Activated effector memory CD4-positive, alpha-beta T cell treated with anti-CD3 and anti-CD28 coated beads, Interleukin-2, amount 50 U/mL, for 16 hours (primary cell): ENCODE measurements at regions not wholly inside any gene's neighbourhood (a gene's known extent, or its start where the extent isn't known, plus 50 kb on each side); places are given as distances from the start of the nearest gene placed in this dataset.
A peak's percentile ranks its signal among the peaks of the same experiment; 100 is the strongest.
"Not testable (repeated sequence)": the region's sequence is repeated elsewhere in the genome, so short reads cannot be mapped to it uniquely, and the experiment has no call there.

Source experiments
- DNase-seq: peaks from one replicate; pipeline ENCODE4 v3.0.0-alpha.2; 2020

- peak; percentile 76 for DNase-seq
These were observed 97.1 kb downstream of the DAD1 start for GRCh38 chr14:22491683-22492621.

- DNase-seq, result not testable (repeated sequence)
These were observed 98.0 kb downstream of the DAD1 start for GRCh38 chr14:22491053-22491452.

- no peak for DNase-seq
These were observed 98.8 kb downstream of the DAD1 start for GRCh38 chr14:22489957-22490950.

- DNase-seq, result no peak
These were observed 99.8 kb downstream of the DAD1 start for GRCh38 chr14:22489244-22489545.

- no peak for DNase-seq
These were observed 100.3 kb downstream of the DAD1 start for GRCh38 chr14:22488522-22489243.

GRCh38 chr14:22487941-22488340 is 101.1 kb downstream of the DAD1 start:
- no peak for DNase-seq

- no peak for DNase-seq
These were observed 101.6 kb downstream of the DAD1 start for GRCh38 chr14:22487401-22487800.

- no peak for DNase-seq
These were observed 102.3 kb downstream of the DAD1 start for GRCh38 chr14:22486675-22487074.

- DNase-seq, result no peak
These were observed 103.4 kb downstream of the DAD1 start for GRCh38 chr14:22485649-22486048.

GRCh38 chr14:22485178-22485577 is 103.8 kb downstream of the DAD1 start:
- DNase-seq, result no peak

- DNase-seq, result no peak
These were observed 104.4 kb downstream of the DAD1 start for GRCh38 chr14:22484632-22485031.

GRCh38 chr14:22483863-22484593 is 105.0 kb downstream of the DAD1 start:
- DNase-seq, result no peak

GRCh38 chr14:22482782-22483553 is 106.1 kb downstream of the DAD1 start:
- DNase-seq, result no peak

- DNase-seq, result no peak
These were observed 106.8 kb downstream of the DAD1 start for GRCh38 chr14:22482085-22482694.

GRCh38 chr14:22481546-22481945 is 107.5 kb downstream of the DAD1 start:
- no peak for DNase-seq

- DNase-seq, result no peak
These were observed 109.1 kb downstream of the DAD1 start for GRCh38 chr14:22479776-22480464.

GRCh38 chr14:22479132-22479531 is 109.9 kb downstream of the DAD1 start:
- no peak for DNase-seq

GRCh38 chr14:22478670-22479069 is 110.4 kb downstream of the DAD1 start:
- no peak for DNase-seq

- DNase-seq, result no peak
These were observed 110.8 kb downstream of the DAD1 start for GRCh38 chr14:22478247-22478646.

GRCh38 chr14:22477569-22478194 is 111.3 kb downstream of the DAD1 start:
- DNase-seq, result no peak
